Right lobe of liver (tissue), 6 donors: ENCODE measurements at regions not wholly inside any gene's neighbourhood (a gene's known extent, or its start where the extent isn't known, plus 50 kb on each side); places are given as distances from the start of the nearest gene placed in this dataset.

ENCODE experiments used
- ATAC-seq, 4 donors: fragments of 200-7000 bp; cut with Tn5 transposase; one replicate each; pipeline ENCODE4 v1.9.1; 2020; ENCODE audit warnings: mild to moderate bottlenecking in 4 of 4, moderate library complexity in 4 of 4
- DNase-seq, 3 donors: peaks; one replicate each; pipeline ENCODE4 v3.0.0-alpha.2; 2020
- H3K27ac ChIP-seq, 3 donors: fragments of 200-600 bp; one replicate each; pipeline ENCODE4 v1.8.0; 2022
- H3K27me3 ChIP-seq, 2 donors: fragments of 200-600 bp; one replicate each; pipeline ENCODE4 v1.8.0; 2022
- H3K36me3 ChIP-seq, 4 donors: fragments of 200-600 bp; sonication (generic) in 1 of 4; one replicate each; pipeline versions ENCODE4 v1.5.1 to v1.8.0; 2017 to 2022; ENCODE audit warnings: control low read depth in 1 of 4
- H3K4me1 ChIP-seq, 4 donors: fragments of 200-600 bp; sonication (generic) in 1 of 4; one replicate each; pipeline versions ENCODE4 v1.5.1 to v1.8.0; 2017 to 2022; ENCODE audit warnings: control low read depth in 1 of 4
- H3K4me3 ChIP-seq, 3 donors: fragments of 200-600 bp; one replicate each; pipeline ENCODE4 v1.8.0; 2022
- H3K9me3 ChIP-seq, 4 donors: fragments of 200-600 bp; sonication (generic) in 1 of 4; one replicate each; pipeline versions ENCODE4 v1.5.1 to v1.8.0; 2017 to 2022; ENCODE audit warnings: control low read depth in 1 of 4
- POLR2A ChIP-seq: fragments of 450-650 bp; IDR thresholded peaks from one replicate; pipeline ENCODE4 v1.6.1; 2017; ENCODE audit warnings: antibody characterized with exemption, mild to moderate bottlenecking
- WGBS: methylation state at CpG from one replicate; pipeline ENCODE4 v1.1.6; 2018; ENCODE audit warnings: low coverage, low lambda C conversion rate; ENCODE audit not compliant: insufficient coverage; ENCODE audit errors: missing lambda C conversion rate; 5-methylcytosine and 5-hydroxymethylcytosine counted together
- intact Hi-C, 2 donors: fragments of 100-400 bp; cut with DNase I; formaldehyde crosslinking; loops; one replicate each; pipeline versions ENCODE4 v1.11.2 to v1.14.1; 2022
- TF ChIP-seq, protein P1 (sequence below), 4 donors: fragments of 200-600 bp in 3 of 4; fragments of 450-650 bp in 1 of 4; IDR thresholded peaks; one replicate each; pipeline versions ENCODE4 v1.5.1 to v1.8.0; 2016 to 2022; ENCODE audit warnings: antibody characterized with exemption in 4 of 4, mild to moderate bottlenecking in 2 of 4
- donor health status: DM: no; HTN: yes; CAD: no.
- donor health status: DM: no; HTN: no; CAD: no.
- donor health status: DM: no; HTN: no; CAD: no.
- donor health status: DM: no; HTN: yes; CAD: no.
- donor health status: DM: no; HTN: yes; CAD: no.

DNA sequence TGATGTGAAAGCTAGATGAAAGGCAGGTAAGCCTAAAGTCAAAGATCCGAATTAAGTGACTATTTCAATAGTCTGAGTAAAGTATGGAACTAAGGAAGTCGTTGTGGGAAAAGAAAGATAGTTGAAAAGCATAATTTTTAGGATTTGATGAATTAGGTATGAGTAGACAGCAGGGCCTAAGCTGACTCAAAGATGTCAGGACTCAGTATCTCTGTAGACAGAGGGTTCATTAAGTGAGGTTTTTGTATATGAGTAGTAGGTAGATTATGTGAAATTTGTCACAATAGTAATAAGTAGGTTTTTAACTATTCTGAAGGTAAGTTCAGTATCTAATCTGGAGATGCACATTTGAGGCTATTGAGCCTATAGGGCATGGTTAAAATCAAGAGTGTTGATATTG, 196.4 kb downstream of the RASSF9 start:
- no peaks in the 10 kb centered on the region for H3K27me3 ChIP-seq
- intact Hi-C loops: no loop called here

DNA sequence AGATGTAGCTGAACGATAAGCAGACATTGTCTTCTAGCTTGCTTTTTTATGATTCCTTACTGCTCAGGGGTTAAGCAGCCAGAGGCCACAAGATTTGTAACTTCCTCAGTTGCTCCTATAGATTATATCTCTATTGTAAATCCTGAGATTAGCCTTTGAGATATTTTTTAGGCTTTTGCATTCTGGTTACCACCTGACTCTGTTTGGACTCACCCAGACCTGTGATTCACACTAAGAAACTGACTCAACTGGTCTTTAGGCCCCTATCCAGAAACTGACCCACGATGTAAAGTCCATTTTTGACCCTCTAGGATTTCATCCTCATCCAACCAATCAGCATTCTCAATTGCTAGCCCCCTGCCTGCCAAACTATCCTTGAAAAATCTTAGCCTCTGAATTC, 194.4 kb downstream of the RASSF9 start:
- Histone ChIP-seq H3K36me3 (no peaks in the 10 kb centered on the region), H3K27me3 (no peaks in the 10 kb centered on the region), H3K27ac (no peak overlapping the region), H3K9me3 (no peaks in the 10 kb centered on the region), H3K4me1 (no peaks in the 10 kb centered on the region), H3K4me3 (no peak overlapping the region)
- ATAC-seq (no peak), DNase-seq (no peak)
- intact Hi-C loops: no loop called here
- TF ChIP-seq POLR2A: no peak
- TF ChIP-seq, protein P1, sequence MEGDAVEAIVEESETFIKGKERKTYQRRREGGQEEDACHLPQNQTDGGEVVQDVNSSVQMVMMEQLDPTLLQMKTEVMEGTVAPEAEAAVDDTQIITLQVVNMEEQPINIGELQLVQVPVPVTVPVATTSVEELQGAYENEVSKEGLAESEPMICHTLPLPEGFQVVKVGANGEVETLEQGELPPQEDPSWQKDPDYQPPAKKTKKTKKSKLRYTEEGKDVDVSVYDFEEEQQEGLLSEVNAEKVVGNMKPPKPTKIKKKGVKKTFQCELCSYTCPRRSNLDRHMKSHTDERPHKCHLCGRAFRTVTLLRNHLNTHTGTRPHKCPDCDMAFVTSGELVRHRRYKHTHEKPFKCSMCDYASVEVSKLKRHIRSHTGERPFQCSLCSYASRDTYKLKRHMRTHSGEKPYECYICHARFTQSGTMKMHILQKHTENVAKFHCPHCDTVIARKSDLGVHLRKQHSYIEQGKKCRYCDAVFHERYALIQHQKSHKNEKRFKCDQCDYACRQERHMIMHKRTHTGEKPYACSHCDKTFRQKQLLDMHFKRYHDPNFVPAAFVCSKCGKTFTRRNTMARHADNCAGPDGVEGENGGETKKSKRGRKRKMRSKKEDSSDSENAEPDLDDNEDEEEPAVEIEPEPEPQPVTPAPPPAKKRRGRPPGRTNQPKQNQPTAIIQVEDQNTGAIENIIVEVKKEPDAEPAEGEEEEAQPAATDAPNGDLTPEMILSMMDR (IDR thresholded peaks at IDR 0.05): no peak
- 70% methylated on average over 2 of the region's 2 CpGs for WGBS

More for the DNA sequence above, 196.4 kb downstream of the RASSF9 start:
- no peak for TF ChIP-seq POLR2A
- TF ChIP-seq, protein P1 (IDR thresholded peaks at IDR 0.05): no peak
- WGBS: 45% methylated on average over 2 of the region's 2 CpGs
- DNase-seq (no peak), ATAC-seq (no peak)
- no peak overlapping the region for H3K4me3 ChIP-seq
- no peaks in the 10 kb centered on the region for H3K36me3 ChIP-seq
- no peaks in the 10 kb centered on the region for H3K4me1 ChIP-seq
- no peaks in the 10 kb centered on the region for H3K9me3 ChIP-seq
- no peak overlapping the region for H3K27ac ChIP-seq

DNA sequence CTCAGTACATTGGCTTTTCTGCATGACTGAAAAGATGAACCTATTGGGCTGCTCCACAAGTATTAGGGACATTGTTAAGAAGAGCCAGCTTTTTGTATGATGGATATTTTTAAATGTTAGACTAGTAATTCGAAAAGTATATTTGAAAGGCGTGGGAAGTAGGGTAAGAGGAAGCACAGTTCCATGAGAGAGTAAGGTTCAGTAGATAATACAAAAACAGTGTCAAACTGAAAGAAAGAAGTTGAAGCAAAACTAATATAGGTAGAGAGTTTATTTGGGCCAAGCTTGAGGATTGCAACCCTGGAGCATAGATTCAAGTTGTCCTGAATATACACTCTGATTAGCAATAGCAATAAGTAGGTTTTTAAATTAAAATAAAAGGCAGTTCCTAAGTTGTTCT, 193.9 kb downstream of the RASSF9 start:
- WGBS: 84% methylated on average over 2 of the region's 2 CpGs
- no peak for TF ChIP-seq POLR2A
- TF ChIP-seq, protein P1 (IDR thresholded peaks at IDR 0.05): no peak
- intact Hi-C loops: no loop called here
- H3K9me3 ChIP-seq: no peaks in the 10 kb centered on the region
- H3K4me3 ChIP-seq: no peak overlapping the region
- DNase-seq: no peak
- H3K36me3 ChIP-seq: no peaks in the 10 kb centered on the region
- ATAC-seq: no peak
- H3K27ac ChIP-seq: no peak overlapping the region
- no peaks in the 10 kb centered on the region for H3K27me3 ChIP-seq
- no peaks in the 10 kb centered on the region for H3K4me1 ChIP-seq

DNA sequence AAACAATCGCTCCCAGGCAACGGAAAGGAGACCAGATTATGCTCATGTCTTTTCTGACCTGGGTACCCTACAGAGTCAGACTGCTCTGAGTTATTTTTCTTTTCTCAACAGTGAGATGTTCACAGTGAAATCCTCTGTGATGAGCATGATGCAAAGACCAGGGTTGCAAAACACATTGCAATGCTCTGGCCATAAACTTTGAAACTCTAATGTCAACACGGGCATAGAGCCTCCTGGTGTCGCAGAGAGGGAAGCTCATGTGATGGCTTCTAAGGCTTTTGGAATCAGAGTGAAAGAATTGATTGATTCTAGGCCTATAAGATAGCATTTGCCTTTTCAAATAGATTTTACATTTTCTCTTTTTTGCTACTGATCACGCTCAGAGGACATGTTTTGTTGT, 193.4 kb downstream of the RASSF9 start:
- H3K36me3 ChIP-seq: no peaks in the 10 kb centered on the region
- intact Hi-C loops: no loop called here
- 36% methylated on average over 5 of the region's 5 CpGs for WGBS
- no peak overlapping the region for H3K4me3 ChIP-seq
- H3K27ac ChIP-seq: no peak overlapping the region
- no peak for TF ChIP-seq POLR2A
- TF ChIP-seq, protein P1 (IDR thresholded peaks at IDR 0.05): peak; percentile 44 to 64 (median 59)
- no peaks in the 10 kb centered on the region for H3K27me3 ChIP-seq
- peak; percentile 98 to 100 (median 100) for ATAC-seq
- peak in 2 of 3 donors; percentile 56 to 69 for DNase-seq
- no peaks in the 10 kb centered on the region for H3K9me3 ChIP-seq
- H3K4me1 ChIP-seq: no peaks in the 10 kb centered on the region

DNA sequence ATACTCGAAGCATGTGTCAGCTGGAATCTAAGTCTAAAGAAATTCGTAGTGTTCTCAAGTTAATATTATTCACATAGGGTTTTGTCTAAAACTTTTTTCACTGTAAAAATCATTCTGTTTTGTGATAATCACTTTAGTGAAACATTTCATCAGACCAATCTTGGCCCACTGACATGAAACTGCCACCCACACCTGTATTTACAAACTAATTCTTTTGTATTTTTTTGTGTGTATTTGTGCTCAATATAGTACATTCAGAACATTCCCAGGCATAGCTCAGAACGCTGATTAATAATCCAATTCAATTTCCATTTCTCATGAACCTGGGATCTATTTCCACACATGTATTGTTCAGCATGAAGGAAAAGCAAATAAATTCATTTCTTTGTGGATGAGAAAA, 191.7 kb downstream of the RASSF9 start:
- no peaks in the 10 kb centered on the region for H3K36me3 ChIP-seq
- H3K4me3 ChIP-seq: no peak overlapping the region
- H3K27ac ChIP-seq: no peak overlapping the region
- no peak for TF ChIP-seq POLR2A
- TF ChIP-seq, protein P1 (IDR thresholded peaks at IDR 0.05): no peak
- ATAC-seq (no peak), DNase-seq (no peak)
- H3K9me3 ChIP-seq: no peaks in the 10 kb centered on the region
- H3K4me1 ChIP-seq: no peaks in the 10 kb centered on the region
- no peaks in the 10 kb centered on the region for H3K27me3 ChIP-seq
- WGBS: 47% methylated on average over 3 of the region's 3 CpGs
- intact Hi-C loops: no loop called here
